Fibroblast of skin of back (primary cell): ENCODE measurements at regions not wholly inside any gene's neighbourhood (a gene's known extent, or its start where the extent isn't known, plus 50 kb on each side); places are given as distances from the start of the nearest gene placed in this dataset.
A peak's percentile ranks its signal among the peaks of the same experiment; 100 is the strongest.

Source experiments
- DNase-seq: peaks from one replicate; pipeline ENCODE4 v3.0.0-alpha.2; 2013

DNA sequence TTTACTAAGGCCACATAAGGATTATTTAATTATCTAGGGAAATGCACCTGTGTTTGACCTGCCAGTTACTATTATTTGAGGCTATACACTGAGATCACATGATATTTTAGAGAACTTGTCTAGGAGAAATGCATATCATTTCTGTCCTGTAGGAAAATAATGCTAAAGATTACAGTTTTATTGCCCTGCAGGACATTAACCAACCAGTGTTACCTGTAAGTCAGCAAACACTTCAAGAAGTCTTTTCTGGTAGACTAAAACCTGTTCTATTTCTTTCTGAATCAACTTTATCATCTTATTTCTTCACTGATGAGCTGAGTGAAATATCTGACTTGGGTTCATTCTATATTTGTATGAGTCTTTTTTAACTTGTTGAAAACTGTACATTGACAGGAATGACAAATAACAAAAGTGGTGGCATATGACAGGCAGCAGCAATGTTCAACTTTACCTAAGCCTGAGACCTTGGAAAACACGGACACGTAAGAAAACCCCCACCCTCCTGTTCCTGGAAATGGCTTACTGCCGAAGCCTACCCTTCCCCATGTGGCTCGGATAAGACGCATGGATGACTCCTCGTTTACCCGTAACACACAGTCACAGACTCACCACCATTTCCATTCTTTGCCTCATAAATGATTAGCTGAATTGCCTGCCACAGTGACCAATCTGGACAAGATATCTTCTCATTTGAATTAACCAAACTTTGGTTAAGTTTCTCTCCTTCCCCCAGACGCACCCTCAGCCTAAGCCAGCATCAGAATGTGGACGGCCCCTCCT lies 118.0 kb upstream of the CD93 start:
- no peak for DNase-seq

DNA sequence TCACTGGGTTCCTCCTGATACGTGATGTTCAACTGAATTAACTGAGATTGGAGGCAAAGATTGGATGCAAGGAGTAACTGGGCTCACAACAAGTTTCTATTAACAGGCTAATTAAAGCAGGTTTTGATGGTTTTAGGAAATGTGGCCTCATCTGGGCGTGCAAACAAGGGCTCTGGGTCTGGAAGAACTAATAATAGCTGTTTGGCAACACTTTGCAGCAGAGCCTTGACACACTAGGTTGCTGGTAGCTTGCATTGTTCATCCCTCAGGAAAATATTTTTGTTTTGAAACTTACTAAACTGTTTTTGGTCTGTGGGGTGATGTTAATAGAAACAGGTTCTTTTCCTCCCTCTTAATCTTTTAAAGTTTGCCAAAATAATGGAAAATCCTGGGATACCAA lies 117.2 kb upstream of the CD93 start:
- no peak for DNase-seq

DNA sequence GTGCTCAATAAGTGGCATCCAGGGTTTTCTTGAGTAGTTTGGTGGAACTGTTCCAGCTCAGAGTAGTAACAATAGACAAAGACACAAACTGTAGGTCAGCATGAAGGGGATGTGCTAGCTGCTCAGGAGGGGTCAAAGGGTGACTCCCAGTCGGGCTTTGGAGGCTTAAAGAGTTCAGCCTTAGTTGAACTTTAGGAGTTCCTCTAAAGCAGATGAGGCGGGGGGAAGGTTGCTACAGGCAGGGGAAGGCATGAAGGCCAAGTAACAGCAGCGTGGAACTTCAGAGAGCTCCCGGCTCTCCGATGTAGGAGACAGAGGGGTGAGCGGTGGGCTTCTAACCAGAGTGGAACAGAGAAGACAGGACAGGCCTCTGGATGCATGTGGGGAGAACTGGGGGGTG lies 115.5 kb upstream of the CD93 start:
- no peak for DNase-seq

- DNase-seq, result peak; percentile 22
Measured at GRCh38 chr20:23200914-23201313, 114.8 kb upstream of the CD93 start.

- DNase-seq, result no peak
Measured at GRCh38 chr20:23200413-23200812, 114.3 kb upstream of the CD93 start.

GRCh38 chr20:23199356-23199755 lies 113.2 kb upstream of the CD93 start:
- no peak for DNase-seq

DNA sequence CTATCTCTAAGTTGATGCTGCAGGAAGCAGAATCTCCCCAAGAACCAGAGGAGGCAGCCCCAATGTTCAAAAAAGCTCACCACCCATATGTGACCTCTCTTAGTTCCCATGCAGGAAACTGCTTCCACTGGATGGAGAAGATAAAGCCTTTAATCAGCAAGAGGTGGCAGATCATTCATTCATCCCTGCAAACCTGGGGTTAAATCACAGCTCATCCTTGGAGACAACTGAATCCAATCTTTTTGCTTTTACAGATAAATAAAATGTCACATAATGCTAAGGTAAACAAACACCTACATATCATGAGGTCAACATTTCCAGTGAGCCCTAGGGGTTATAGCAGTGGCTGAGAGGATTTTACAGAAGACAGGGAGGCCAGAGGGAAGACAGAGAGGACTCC lies 112.7 kb upstream of the CD93 start:
- DNase-seq, result no peak

GRCh38 chr20:23197836-23198235 lies 111.7 kb upstream of the CD93 start:
- DNase-seq, result no peak

DNA sequence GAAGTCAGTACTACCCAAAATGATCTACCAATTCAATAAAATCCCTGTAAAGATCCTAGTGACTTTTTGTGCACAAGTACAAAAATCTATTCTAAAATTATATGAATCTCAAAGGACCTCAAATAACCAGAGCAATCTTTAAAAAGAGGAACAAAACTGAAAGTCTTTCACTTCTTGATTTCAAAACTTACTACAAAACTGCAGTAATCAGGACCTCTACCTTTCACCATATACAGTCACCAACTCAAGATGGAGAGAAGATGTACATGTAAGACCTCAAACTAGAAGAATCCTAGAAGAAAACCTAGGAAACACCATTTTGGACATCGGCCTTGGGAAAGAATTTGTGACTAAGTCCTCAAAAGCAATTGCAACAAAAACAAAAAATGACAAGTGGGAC lies 109.5 kb upstream of the CD93 start:
- no peak for DNase-seq

DNA sequence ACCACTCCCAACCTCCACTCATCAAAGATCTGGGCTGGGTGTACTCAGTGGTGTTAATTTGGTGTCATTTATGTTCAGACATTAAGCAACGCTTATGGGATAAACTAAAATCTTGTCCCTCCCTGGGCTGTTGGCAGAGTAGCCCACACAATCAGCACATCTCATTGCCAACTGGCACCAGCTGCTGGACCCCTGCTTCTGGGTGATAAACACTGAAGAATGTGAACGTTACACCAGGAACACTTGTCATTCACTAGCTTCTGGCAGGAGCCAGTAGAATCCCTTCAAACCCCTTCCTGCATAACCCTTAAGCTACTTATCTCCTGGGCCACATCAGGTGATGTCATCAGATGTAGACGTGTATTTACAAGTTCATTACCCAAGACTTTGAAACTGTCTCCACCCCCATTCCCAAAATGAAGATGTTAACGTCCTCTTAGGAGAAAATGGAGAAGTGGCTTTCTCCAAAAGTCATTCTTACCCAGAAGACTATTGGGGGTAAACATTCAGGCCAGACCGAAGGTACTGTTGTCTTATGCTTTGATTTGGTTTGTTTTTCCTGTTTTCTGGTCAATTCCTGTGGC lies 107.8 kb upstream of the CD93 start:
- no peak for DNase-seq

DNA sequence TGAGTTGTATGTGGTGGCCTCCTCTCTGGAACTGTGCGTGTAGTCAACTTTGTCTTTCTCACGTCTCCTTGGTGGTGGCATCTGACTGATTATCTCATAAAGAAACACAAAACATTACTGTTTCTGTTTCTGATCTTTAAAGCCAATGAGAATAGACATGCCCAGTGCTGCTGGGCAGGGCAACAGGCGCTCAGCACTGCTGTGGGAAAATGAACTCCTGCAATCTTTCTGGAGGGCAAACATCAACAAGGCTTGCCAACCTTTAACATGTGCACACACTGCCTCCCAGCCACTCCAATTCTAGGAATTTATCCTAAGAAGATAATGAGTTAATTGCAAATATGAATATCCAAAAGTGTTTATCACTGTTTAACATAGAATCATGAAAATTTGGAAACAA lies 106.3 kb upstream of the CD93 start:
- no peak for DNase-seq

DNA sequence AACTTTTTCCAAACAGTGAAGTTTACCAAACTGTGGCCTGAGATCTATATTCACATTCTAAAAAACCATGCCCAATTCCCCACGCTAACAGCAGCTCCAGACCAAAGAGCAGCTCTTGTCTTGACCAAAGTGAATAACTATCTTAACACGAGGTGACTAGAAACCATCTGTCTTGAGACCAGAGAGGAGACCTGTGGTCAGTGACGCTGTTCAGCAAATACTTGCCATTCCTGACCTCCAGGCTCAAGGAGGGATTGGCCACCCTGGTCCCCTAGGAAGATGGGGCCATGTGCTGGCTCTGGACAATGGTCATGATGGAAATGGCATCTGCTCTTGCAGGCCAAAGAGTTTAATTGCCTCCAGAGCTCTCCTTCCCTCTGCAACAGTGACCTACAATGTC lies 104.4 kb upstream of the CD93 start:
- DNase-seq, result no peak

GRCh38 chr20:23189854-23190253 lies 103.7 kb upstream of the CD93 start:
- no peak for DNase-seq

DNA sequence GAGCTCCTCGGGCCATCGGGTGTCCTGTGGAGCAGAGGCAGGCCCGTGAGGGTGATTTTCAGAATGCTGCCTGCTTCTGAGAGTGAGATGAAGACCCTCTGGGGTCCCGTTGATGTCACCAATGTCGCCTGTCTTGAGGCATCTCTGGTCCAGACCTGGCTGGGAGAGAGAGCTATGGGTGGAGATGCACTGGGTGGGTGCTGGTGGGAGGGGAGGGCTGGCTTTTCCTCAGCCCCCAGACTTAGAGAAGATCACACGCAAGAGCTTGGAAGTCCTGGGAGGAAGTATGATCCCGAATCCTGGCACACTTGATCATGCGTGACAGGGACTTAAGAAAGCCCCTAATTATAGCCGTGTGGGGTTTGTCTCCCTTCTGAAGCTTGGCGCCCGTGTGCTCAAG lies 103.2 kb upstream of the CD93 start:
- DNase-seq, result no peak

DNA sequence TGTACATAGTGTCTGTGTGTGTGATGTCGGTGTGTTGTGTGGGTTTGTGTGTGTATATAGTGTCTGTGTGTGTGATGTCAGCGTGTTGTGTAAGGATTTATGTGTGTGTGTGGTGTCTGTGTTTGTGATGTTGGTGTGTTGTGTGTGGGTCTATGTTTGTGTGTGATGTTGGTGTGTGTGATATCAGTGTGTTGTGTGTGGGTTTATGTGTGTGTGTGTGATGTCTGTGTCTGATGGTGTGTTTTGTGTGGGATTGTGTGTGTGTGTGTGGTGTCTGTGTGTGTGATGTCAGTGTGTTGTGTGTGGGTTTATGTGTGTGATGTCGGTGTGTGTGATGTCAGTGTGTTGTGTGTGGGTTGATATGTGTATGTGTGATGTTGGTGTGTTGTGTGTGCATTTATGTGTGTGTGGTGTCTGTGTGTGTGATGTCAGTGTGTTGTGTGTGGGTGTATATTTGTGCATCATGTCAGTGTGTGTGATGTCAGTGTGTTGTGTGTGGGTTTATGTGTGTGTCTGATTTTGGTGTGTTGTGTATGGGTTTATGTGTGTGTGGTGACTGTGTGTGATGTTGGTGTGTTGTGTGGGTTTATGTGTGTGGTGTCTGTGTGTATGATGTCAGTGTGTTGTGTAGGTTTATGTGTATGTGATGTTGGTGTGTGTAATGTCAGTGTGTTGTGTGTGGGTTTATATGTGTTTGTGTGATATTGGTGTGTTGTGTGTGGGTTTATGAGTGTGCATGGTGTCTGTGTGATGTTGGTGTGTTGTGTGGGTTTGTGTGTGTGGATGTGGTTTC lies 102.4 kb upstream of the CD93 start:
- no peak for DNase-seq

GRCh38 chr20:23187751-23188150 lies 101.6 kb upstream of the CD93 start:
- DNase-seq, result no peak

DNA sequence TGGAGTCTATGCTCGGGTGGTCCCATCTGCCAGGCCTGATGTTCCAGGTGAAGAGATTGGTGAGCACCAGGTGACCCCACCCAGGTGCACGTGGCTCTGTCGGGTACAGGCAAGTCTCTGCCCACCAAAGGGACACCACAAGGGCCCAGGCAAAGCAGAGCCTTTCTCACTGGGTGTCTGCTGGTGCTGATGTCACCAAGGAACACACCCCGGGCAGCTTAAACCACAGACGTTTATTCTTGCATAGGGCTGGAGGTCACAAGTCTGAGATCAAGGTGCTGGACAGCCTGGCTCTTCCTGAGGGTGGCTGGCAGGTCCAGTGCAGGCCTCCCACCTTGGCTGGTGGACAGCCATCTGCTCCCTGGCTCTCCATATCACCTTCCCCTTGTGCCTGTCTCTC lies 100.7 kb upstream of the CD93 start:
- no peak for DNase-seq

DNA sequence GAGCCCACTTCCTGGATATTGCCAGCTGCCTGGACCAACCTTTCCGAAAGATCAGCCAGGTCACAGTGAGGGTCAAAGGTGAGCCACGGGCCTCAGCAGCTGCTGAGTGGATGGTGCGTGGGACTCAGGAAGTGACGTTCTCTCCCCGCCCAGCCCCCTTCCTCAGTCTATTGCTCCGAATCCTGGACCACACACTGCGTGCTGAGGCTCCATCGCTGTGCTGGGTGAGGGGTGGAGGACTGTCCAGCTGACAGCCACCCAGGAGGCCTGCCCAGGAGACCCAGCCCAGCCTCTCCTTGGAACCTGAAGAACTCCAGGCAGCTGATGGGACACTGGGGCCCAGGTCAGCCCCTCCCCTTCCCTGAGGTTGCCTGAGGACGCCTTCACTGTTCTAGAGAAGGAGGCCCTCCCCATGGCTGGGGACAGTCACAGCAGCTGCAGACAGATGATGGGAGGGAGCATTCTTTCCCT lies 94.4 kb upstream of the CD93 start:
- no peak for DNase-seq

DNA sequence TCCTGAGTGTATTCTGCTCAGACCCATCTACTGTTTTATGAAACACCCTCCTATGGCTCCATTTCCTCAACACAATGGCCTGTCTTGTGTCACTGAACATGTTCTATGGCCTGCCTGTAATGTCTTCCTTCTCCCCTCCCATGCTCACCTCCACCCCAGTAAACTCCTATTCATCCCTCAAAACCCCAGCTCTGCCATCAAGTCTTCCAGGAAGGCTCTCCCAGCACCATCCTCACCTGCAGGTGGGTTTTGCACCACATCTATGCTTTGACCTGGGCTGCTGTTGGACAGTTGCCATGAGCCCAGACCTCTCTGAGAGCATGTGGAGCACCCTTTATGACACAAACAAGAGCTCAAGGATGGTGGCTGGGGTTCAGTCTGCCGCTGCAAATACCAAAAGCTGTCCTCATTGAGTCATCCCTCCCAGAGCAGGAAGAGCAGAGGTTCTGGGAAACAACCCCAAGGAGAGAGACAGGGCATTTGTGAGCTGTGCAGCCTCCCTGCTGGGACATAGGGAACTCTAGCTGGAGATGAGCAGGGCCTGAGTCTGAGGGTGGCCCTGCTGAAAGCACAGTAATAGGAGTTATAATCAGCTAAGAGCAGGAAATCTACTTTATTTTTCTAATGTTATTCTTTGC lies 93.8 kb upstream of the CD93 start:
- peak; percentile 82 for DNase-seq

- no peak for DNase-seq
Measured at GRCh38 chr20:23178806-23179205, 92.7 kb upstream of the CD93 start.

- no peak for DNase-seq
Measured at GRCh38 chr20:23174821-23175220, 88.7 kb upstream of the CD93 start.

DNA sequence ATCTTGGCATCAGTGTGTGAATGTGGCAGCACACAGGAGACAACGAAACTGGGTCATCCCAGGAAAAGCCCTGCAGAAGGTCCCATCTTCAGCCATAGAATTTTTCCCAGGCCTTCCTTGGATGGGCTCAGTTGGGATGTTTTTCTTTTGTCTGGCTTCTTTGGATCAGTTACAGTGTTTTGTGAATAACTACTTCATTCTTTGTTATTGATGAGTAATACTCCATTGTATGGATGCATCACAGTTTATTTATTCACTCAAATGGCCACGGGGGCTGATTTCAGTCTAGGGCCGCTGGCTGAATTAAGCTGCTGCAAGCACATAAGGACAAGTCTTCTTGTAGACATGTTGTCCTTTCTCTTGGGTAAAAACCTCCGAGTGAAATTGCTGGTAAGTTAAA lies 81.3 kb upstream of the CD93 start:
- DNase-seq, result peak; percentile 84

- DNase-seq, result no peak
Measured at GRCh38 chr20:23166563-23166962, 80.4 kb upstream of the CD93 start.
